Lower leg skin (tissue), 3 donors: ENCODE measurements at regions not wholly inside any gene's neighbourhood (a gene's known extent, or its start where the extent isn't known, plus 50 kb on each side); places are given as distances from the start of the nearest gene placed in this dataset.

Experiments
- CTCF ChIP-seq, 3 donors: fragments of 450-650 bp; IDR thresholded peaks; one replicate each; pipeline ENCODE4 v1.5.1; 2016; ENCODE audit warnings: antibody characterized with exemption in 3 of 3, mild to moderate bottlenecking in 3 of 3, moderate library complexity in 2 of 3
- POLR2A ChIP-seq, 2 donors: fragments of 450-650 bp; IDR thresholded peaks; one replicate each; pipeline ENCODE4 v1.6.1; 2016 to 2017; ENCODE audit warnings: antibody characterized with exemption in 2 of 2, mild to moderate bottlenecking in 1 of 2, moderate library complexity in 1 of 2

- TF ChIP-seq CTCF (IDR thresholded peaks at IDR 0.05): no peak
- no peak for TF ChIP-seq POLR2A (IDR thresholded peaks at IDR 0.05)
Measured at GRCh38 chr7:69428089-69428488, 170.2 kb upstream of the AUTS2 start.
